ENCODE measurements at regions not wholly inside any gene's neighbourhood (a gene's known extent, or its start where the extent isn't known, plus 50 kb on each side); places are given as distances from the start of the nearest gene placed in this dataset.

DNA sequence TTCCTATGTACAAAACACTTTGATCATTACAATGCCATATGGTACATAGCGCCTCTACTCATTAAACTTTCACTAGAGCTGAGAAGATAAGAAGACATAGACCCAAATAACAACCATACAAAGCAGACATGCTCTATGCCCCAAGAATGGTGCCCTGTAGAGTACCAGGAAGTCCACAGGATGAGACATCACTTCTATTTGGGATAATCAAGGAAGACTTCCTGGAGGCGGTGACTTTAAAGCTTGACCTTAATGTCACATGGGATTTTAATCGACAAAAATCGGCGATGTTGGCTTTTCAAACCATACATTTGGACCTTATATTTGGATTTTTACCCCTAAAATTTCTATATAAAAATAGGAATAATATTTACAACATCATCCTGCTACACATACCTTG lies 224.3 kb upstream of the MAP3K1 start:
- Mint-ChIP-seq H3K27ac (no peak overlapping the region), H3K4me3 (no peak overlapping the region), H3K27me3 (ENCODE audit: low read depth) (no peaks in the 10 kb centered on the region), H3K36me3 (ENCODE audit: insufficient read depth in 1 of 3, low read depth in 3 of 3) (no peaks in the 10 kb centered on the region), H3K4me1 (peaks cover 0 to 2% of the 10 kb centered on the region in 2 experiments; a peak in 1 of 4 replicates), H3K9me3 (no peaks in the 10 kb centered on the region)
- H2BK20ac ChIP-seq (ENCODE audit: low read depth, low read length, poor library complexity, severe bottlenecking) = no peak overlapping the region
- H2BK15ac ChIP-seq (ENCODE audit: low read depth, low read length) = no peak overlapping the region
- no peak overlapping the region for H3K18ac ChIP-seq (ENCODE audit: insufficient read length, low read depth, low read length)
- TF ChIP-seq, protein P1, sequence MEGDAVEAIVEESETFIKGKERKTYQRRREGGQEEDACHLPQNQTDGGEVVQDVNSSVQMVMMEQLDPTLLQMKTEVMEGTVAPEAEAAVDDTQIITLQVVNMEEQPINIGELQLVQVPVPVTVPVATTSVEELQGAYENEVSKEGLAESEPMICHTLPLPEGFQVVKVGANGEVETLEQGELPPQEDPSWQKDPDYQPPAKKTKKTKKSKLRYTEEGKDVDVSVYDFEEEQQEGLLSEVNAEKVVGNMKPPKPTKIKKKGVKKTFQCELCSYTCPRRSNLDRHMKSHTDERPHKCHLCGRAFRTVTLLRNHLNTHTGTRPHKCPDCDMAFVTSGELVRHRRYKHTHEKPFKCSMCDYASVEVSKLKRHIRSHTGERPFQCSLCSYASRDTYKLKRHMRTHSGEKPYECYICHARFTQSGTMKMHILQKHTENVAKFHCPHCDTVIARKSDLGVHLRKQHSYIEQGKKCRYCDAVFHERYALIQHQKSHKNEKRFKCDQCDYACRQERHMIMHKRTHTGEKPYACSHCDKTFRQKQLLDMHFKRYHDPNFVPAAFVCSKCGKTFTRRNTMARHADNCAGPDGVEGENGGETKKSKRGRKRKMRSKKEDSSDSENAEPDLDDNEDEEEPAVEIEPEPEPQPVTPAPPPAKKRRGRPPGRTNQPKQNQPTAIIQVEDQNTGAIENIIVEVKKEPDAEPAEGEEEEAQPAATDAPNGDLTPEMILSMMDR (conservative IDR thresholded peaks at IDR 0.05) = no peak
- H3K9ac ChIP-seq (ENCODE audit: extremely low read depth, insufficient read length, low read length) = no peak overlapping the region
- no peak overlapping the region for H3K4ac ChIP-seq (ENCODE audit: low read depth, low read length)
- no peak overlapping the region for H3K14ac ChIP-seq (ENCODE audit: insufficient read depth, low read length)
- no peaks in the 10 kb centered on the region for H3K27me3 ChIP-seq (ENCODE audit: insufficient read depth, low read length)
- no peaks in the 10 kb centered on the region for H3K23me2 ChIP-seq (ENCODE audit: insufficient read length, low read depth, low read length, poor library complexity, severe bottlenecking)
- H3K4me2 ChIP-seq (ENCODE audit: insufficient read depth, insufficient read length, low read length) = no peak overlapping the region
- H3K4me1 ChIP-seq (ENCODE audit: insufficient read depth, low read length) = no peaks in the 10 kb centered on the region
- WGBS (ENCODE audit: extremely low coverage, insufficient read length, low lambda C conversion rate) = no CpG with 5 or more reads among the region's 5 CpGs
- no peak overlapping the region for H2AK5ac ChIP-seq (ENCODE audit: insufficient read length, low read length)
- no peaks in the 10 kb centered on the region for H3K79me1 ChIP-seq (ENCODE audit: insufficient read depth, low read depth, low read length, poor library complexity, severe bottlenecking)
- no peak overlapping the region for H3K56ac ChIP-seq (ENCODE audit: insufficient read length, low read depth, low read length)
- H4K20me1 ChIP-seq (ENCODE audit: control insufficient read depth, insufficient read depth, insufficient read length) = no peaks in the 10 kb centered on the region
- H4K91ac ChIP-seq (ENCODE audit: insufficient read length, low read depth, low read length) = no peak overlapping the region
- no peak overlapping the region for H4K5ac ChIP-seq (ENCODE audit: insufficient read length, low read depth, low read length)
- H3T11ph ChIP-seq (ENCODE audit: low read length) = no peak overlapping the region
- no peak overlapping the region for H2BK12ac ChIP-seq (ENCODE audit: insufficient read length, low read depth, low read length)
- H3K79me2 ChIP-seq (ENCODE audit: insufficient read depth, low read length) = no peaks in the 10 kb centered on the region
- no peak overlapping the region for H3K23ac ChIP-seq (ENCODE audit: insufficient read length, low read depth, low read length)
- no peak overlapping the region for H2BK5ac ChIP-seq (ENCODE audit: insufficient read length, low read length)
- no peak for DNase-seq
- H4K8ac ChIP-seq (replicated peaks; ENCODE audit: insufficient read length, low read depth, low read length) = no peak overlapping the region
- no peaks in the 10 kb centered on the region for H3K9me3 ChIP-seq (ENCODE audit: control insufficient read depth, low read depth, low read length)
- H3K27ac ChIP-seq (ENCODE audit: insufficient read length, low read depth, low read length) = no peak overlapping the region
- H2AFZ ChIP-seq (ENCODE audit: low read length) = no peak overlapping the region
- no peak overlapping the region for H2BK120ac ChIP-seq (ENCODE audit: low read depth, low read length, poor library complexity, severe bottlenecking)

Measured in H9 (cell line).